A549 (cell line): ENCODE measurements at regions not wholly inside any gene's neighbourhood (a gene's known extent, or its start where the extent isn't known, plus 50 kb on each side); places are given as distances from the start of the nearest gene placed in this dataset.

Source experiments
- ATAC-seq, 2 experiments: fragments of 200-7000 bp in 1 of 2; fragments of >200 bp in 1 of 2; cut with Nextera tagmentation in 1 of 2; cut with Tn5 transposase in 1 of 2; 3 replicates each; pipeline versions ENCODE4 v1.8.0 to v1.9.1; 2018 to 2020; ENCODE audit warnings: mild to moderate bottlenecking in 1 of 2, moderate library complexity in 1 of 2
- CTCF ChIA-PET: fragments of 300-600 bp; sonication (Branson Sonifier 250); formaldehyde crosslinking; extraction: SDS; loops from one replicate; lab custom pipeline; 2021; ENCODE audit warnings: antibody characterized with exemption, inconsistent platforms; lab: Yijun Ruan, JAX
- POLR2A ChIA-PET: fragments of 350-600 bp; formaldehyde crosslinking; extraction: SDS; loops from one replicate; lab custom pipeline; 2021; ENCODE audit warnings: antibody characterized with exemption, inconsistent platforms; lab: Yijun Ruan, JAX
- DNase-seq, 2 experiments: peaks; one replicate each; pipeline versions ENCODE4 v3.0.0 to v3.0.0-alpha.2; 2011 to 2016; ENCODE audit warnings: low read depth in 1 of 2, low spot score in 1 of 2
- FAIRE-seq: peaks from 2 replicates; lab custom pipeline; 2011; peaks lifted over from hg19 to GRCh38; lab: Jason Lieb, UNC
- H3K27ac ChIP-seq, 2 experiments: fragments of >200 bp; sonication (Bioruptor Twin); formaldehyde crosslinking; 3 replicates each; pipeline ENCODE4 v1.5.1; 2016 to 2017
- H3K4me1 ChIP-seq: fragments of >200 bp; sonication (Bioruptor Twin); formaldehyde crosslinking; 3 replicates; pipeline ENCODE4 v1.6.1; 2016
- H3K4me2 ChIP-seq: fragments of >200 bp; sonication (Bioruptor Twin); formaldehyde crosslinking; 3 replicates; pipeline ENCODE4 v1.6.1; 2016
- H3K4me3 ChIP-seq: fragments of >200 bp; sonication (Bioruptor Twin); formaldehyde crosslinking; 3 replicates; pipeline ENCODE4 v1.5.1; 2016
- H3K9me3 ChIP-seq: fragments of >200 bp; sonication (Bioruptor Twin); formaldehyde crosslinking; 3 replicates; pipeline ENCODE4 v1.6.1; 2016
- CBX8 ChIP-seq: fragments of 200-600 bp; sonication (generic); IDR thresholded peaks from 2 replicates; pipeline ENCODE4 v1.6.1; 2016
- CHD2 ChIP-seq: fragments of 150-350 bp; IDR thresholded peaks from 2 replicates; pipeline ENCODE4 v1.6.1; 2014; ENCODE audit warnings: low read length; ENCODE audit not compliant: partially characterized antibody
- EHF ChIP-seq: fragments of 250-450 bp; sonication (Bioruptor Pico); IDR thresholded peaks from 2 replicates; pipeline ENCODE4 v1.5.0; 2020; ENCODE audit warnings: mild to moderate bottlenecking
- EHMT2 ChIP-seq: fragments of 200-600 bp; sonication (generic); IDR thresholded peaks from 2 replicates; pipeline ENCODE4 v1.6.1; 2016; ENCODE audit warnings: antibody characterized with exemption, low read depth, mild to moderate bottlenecking, moderate library complexity
- FOSL2 ChIP-seq, 2 experiments: fragments of 450-650 bp in 1 of 2; fragments of >200 bp in 1 of 2; sonication (Bioruptor Twin) in 1 of 2; formaldehyde crosslinking; IDR thresholded peaks; 2 replicates each; pipeline versions ENCODE4 v1.5.0 to v1.6.1; 2016 to 2020; ENCODE audit warnings: mild to moderate bottlenecking in 1 of 2, moderate library complexity in 1 of 2
- HDAC2 ChIP-seq: fragments of 200-600 bp; sonication (generic); IDR thresholded peaks from 2 replicates; pipeline ENCODE4 v1.6.1; 2016
- HEYL ChIP-seq: fragments of 250-450 bp; sonication (Bioruptor Pico); IDR thresholded peaks from 2 replicates; pipeline ENCODE4 v1.8.0; 2021; ENCODE audit warnings: mild to moderate bottlenecking, moderate library complexity
- HOXB13 ChIP-seq: fragments of 250-450 bp; sonication (Bioruptor Pico); IDR thresholded peaks from 2 replicates; pipeline ENCODE4 v1.5.0; 2020; ENCODE audit warnings: low read depth, mild to moderate bottlenecking, moderate library complexity
- JUNB ChIP-seq: fragments of >200 bp; sonication (Bioruptor Twin); formaldehyde crosslinking; IDR thresholded peaks from 2 replicates; pipeline ENCODE4 v1.6.1; 2016
- MAFK ChIP-seq: fragments of 450-650 bp; IDR thresholded peaks from 2 replicates; pipeline ENCODE4 v1.6.1; 2014; ENCODE audit not compliant: partially characterized antibody
- POLR2A ChIP-seq: IDR thresholded peaks from 2 replicates; pipeline ENCODE4 v1.6.1; 2012; ENCODE audit warnings: mild to moderate bottlenecking, low read length
- POLR2AphosphoS2 ChIP-seq: conservative IDR thresholded peaks from 2 replicates; pipeline ENCODE4 v1.6.1; 2012; ENCODE audit warnings: low read length, improper control_type of control experiment, inconsistent platforms
- RAD21 ChIP-seq, 2 experiments: fragments of >200 bp in 1 of 2; sonication (Bioruptor Twin) in 1 of 2; formaldehyde crosslinking in 1 of 2; IDR thresholded peaks in 1 of 2; conservative IDR thresholded peaks in 1 of 2; 2 replicates in 1 of 2; 3 replicates in 1 of 2; pipeline ENCODE4 v1.6.1; 2012 to 2018; ENCODE audit warnings: inconsistent platforms in 1 of 2
- RARB ChIP-seq: fragments of 250-450 bp; sonication (Bioruptor Pico); IDR thresholded peaks from 2 replicates; pipeline ENCODE4 v1.8.0; 2021; ENCODE audit warnings: mild to moderate bottlenecking, moderate library complexity
- SMC3 ChIP-seq: fragments of >200 bp; sonication (Bioruptor Twin); formaldehyde crosslinking; IDR thresholded peaks from 3 replicates; pipeline ENCODE4 v1.6.1; 2018; ENCODE audit warnings: inconsistent platforms
- TFCP2L1 ChIP-seq: fragments of 250-450 bp; sonication (Bioruptor Pico); IDR thresholded peaks from 2 replicates; pipeline ENCODE4 v1.5.0; 2021; ENCODE audit warnings: mild to moderate bottlenecking
- TP53 ChIP-seq: fragments of 250-450 bp; sonication (Bioruptor Pico); IDR thresholded peaks from 2 replicates; pipeline ENCODE4 v1.5.0; 2021; ENCODE audit warnings: mild to moderate bottlenecking, moderate library complexity
- ZC3H11A ChIP-seq: fragments of 450-650 bp; IDR thresholded peaks from 2 replicates; pipeline ENCODE4 v1.6.1; 2014; ENCODE audit warnings: antibody characterized with exemption, mild to moderate bottlenecking
- ZFP36 ChIP-seq: fragments of 450-650 bp; IDR thresholded peaks from 2 replicates; pipeline ENCODE4 v1.6.1; 2014; ENCODE audit warnings: borderline replicate concordance; ENCODE audit not compliant: partially characterized antibody
- WGBS: methylation state at CpG from one replicate; pipeline ENCODE4 v1.1.6; 2017; ENCODE audit errors: missing lambda C conversion rate; 5-methylcytosine and 5-hydroxymethylcytosine counted together
- TF ChIP-seq, protein P1 (sequence below): fragments of >200 bp; sonication (Bioruptor Twin); formaldehyde crosslinking; IDR thresholded peaks from 3 replicates; pipeline ENCODE4 v1.6.1; 2016
- TF ChIP-seq, protein P2 (sequence below): fragments of 450-650 bp; IDR thresholded peaks from 2 replicates; pipeline ENCODE4 v1.6.1; 2014; ENCODE audit warnings: antibody characterized with exemption
- TF ChIP-seq, protein P3 (sequence below): fragments of 250-450 bp; sonication (Bioruptor Pico); IDR thresholded peaks from 2 replicates; pipeline ENCODE4 v1.5.0; 2021; ENCODE audit warnings: mild to moderate bottlenecking, moderate library complexity, borderline replicate concordance
- TF ChIP-seq, protein P4 (sequence below): fragments of 200-600 bp; sonication (generic); IDR thresholded peaks from 2 replicates; pipeline ENCODE4 v1.6.1; 2016; ENCODE audit warnings: antibody characterized with exemption, mild to moderate bottlenecking, moderate library complexity
- TF ChIP-seq, protein P5 (sequence below): IDR thresholded peaks from 2 replicates; pipeline ENCODE4 v1.6.1; 2012
- TF ChIP-seq, protein P6 (sequence below): IDR thresholded peaks from 2 replicates; pipeline ENCODE4 v1.6.1; 2012

DNA sequence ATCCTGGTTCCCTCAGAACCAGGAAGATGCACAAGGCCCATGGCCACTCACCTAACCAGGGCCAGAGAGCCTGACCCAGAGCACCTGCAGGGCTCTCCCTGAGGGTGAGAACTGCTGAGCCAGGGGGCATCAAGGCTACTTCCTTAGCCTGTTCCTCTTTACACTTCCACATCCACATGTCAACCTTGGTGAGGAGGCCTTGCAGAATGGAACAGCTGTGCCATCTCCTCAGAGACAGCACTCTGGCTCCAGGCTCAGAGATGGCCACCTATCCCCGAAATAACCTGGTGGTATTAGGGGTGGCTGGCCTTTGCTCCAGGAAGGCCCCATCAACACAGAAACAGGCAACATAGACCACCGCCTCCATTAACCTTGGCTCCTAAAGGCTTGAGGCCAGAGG lies 473.0 kb downstream of the RPS24 start:
- Histone ChIP-seq H3K27ac (no peak overlapping the region), H3K4me1 (no peaks in the 10 kb centered on the region), H3K4me2 (no peak overlapping the region), H3K4me3 (no peak overlapping the region), H3K9me3 (no peaks in the 10 kb centered on the region)
- ATAC-seq (no peak), FAIRE-seq (no peak), DNase-seq (no peak)
- 60% methylated on average over 2 of the region's 2 CpGs for WGBS
- ChIA-PET POLR2A (no interaction called here), CTCF (interaction anchor here (0.8 kb wide), 1 partner anchor 43 kb away, joined by 3 read pairs; no protein-coding TSS in a partner anchor)
- no peak for TF ChIP-seq HOXB13 (CRISPR knock-in tag)
- TF ChIP-seq, protein P1, sequence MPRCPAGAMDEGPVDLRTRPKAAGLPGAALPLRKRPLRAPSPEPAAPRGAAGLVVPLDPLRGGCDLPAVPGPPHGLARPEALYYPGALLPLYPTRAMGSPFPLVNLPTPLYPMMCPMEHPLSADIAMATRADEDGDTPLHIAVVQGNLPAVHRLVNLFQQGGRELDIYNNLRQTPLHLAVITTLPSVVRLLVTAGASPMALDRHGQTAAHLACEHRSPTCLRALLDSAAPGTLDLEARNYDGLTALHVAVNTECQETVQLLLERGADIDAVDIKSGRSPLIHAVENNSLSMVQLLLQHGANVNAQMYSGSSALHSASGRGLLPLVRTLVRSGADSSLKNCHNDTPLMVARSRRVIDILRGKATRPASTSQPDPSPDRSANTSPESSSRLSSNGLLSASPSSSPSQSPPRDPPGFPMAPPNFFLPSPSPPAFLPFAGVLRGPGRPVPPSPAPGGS: no peak
- no peak for TF ChIP-seq MAFK
- no peak for TF ChIP-seq RARB
- TF ChIP-seq ZFP36: no peak
- TF ChIP-seq, protein P2, sequence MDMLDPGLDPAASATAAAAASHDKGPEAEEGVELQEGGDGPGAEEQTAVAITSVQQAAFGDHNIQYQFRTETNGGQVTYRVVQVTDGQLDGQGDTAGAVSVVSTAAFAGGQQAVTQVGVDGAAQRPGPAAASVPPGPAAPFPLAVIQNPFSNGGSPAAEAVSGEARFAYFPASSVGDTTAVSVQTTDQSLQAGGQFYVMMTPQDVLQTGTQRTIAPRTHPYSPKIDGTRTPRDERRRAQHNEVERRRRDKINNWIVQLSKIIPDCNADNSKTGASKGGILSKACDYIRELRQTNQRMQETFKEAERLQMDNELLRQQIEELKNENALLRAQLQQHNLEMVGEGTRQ: no peak
- TF ChIP-seq, protein P3, sequence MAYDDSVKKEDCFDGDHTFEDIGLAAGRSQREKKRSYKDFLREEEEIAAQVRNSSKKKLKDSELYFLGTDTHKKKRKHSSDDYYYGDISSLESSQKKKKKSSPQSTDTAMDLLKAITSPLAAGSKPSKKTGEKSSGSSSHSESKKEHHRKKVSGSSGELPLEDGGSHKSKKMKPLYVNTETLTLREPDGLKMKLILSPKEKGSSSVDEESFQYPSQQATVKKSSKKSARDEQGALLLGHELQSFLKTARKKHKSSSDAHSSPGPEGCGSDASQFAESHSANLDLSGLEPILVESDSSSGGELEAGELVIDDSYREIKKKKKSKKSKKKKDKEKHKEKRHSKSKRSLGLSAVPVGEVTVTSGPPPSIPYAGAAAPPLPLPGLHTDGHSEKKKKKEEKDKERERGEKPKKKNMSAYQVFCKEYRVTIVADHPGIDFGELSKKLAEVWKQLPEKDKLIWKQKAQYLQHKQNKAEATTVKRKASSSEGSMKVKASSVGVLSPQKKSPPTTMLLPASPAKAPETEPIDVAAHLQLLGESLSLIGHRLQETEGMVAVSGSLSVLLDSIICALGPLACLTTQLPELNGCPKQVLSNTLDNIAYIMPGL: no peak
- no peak for TF ChIP-seq HEYL
- no peak for TF ChIP-seq CBX8
- TF ChIP-seq, protein P4, sequence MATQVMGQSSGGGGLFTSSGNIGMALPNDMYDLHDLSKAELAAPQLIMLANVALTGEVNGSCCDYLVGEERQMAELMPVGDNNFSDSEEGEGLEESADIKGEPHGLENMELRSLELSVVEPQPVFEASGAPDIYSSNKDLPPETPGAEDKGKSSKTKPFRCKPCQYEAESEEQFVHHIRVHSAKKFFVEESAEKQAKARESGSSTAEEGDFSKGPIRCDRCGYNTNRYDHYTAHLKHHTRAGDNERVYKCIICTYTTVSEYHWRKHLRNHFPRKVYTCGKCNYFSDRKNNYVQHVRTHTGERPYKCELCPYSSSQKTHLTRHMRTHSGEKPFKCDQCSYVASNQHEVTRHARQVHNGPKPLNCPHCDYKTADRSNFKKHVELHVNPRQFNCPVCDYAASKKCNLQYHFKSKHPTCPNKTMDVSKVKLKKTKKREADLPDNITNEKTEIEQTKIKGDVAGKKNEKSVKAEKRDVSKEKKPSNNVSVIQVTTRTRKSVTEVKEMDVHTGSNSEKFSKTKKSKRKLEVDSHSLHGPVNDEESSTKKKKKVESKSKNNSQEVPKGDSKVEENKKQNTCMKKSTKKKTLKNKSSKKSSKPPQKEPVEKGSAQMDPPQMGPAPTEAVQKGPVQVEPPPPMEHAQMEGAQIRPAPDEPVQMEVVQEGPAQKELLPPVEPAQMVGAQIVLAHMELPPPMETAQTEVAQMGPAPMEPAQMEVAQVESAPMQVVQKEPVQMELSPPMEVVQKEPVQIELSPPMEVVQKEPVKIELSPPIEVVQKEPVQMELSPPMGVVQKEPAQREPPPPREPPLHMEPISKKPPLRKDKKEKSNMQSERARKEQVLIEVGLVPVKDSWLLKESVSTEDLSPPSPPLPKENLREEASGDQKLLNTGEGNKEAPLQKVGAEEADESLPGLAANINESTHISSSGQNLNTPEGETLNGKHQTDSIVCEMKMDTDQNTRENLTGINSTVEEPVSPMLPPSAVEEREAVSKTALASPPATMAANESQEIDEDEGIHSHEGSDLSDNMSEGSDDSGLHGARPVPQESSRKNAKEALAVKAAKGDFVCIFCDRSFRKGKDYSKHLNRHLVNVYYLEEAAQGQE: no peak
- no peak for TF ChIP-seq TP53 (CRISPR knock-in tag)
- TF ChIP-seq RAD21 (conservative IDR thresholded peaks at IDR 0.05 in 1 of 2, IDR thresholded peaks at IDR 0.05 in 1 of 2): no peak

DNA sequence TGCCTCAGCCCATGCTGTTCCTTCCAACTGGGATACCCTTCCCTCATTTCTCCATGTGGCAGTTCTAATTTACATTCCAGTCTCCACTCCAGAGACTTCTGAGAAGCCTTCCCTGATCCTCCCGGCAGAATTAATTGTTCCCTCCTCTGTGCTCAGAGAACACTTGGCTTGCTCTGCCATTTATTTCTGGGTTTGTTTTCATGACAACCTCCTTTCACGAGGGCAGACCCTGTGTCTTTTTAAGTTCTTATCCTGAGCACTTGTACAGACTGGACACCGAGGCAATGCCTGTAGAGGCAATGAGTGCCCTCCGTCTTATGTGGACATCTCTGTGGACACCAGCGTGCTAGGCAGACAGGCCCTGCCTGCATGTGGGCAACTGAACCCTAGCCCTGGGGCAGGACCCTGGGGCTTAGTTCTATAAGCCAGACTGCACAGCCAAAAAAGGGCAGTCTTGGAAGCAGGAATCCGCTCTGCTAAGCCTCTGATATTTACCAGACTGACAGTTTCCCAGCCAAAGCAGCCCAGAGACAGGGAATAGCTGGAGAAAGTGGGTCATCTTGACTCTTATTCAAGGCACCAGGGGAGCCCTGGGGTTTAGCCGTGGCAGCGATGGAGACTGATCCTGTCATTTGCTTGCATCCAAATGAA lies 474.0 kb downstream of the RPS24 start:
- ChIA-PET CTCF (interaction anchor here (1.2 to 1.7 kb wide), 2 partner anchors 30 to 38 kb away, joined by 3 read pairs; no protein-coding TSS in a partner anchor), POLR2A (no interaction called here)
- 69% methylated on average over 8 of the region's 8 CpGs for WGBS
- H3K4me2 ChIP-seq: no peak overlapping the region
- FAIRE-seq (no peak), ATAC-seq (no peak), DNase-seq (no peak)
- no peak overlapping the region for H3K4me3 ChIP-seq
- H3K9me3 ChIP-seq: no peaks in the 10 kb centered on the region
- no peaks in the 10 kb centered on the region for H3K4me1 ChIP-seq
- no peak for TF ChIP-seq ZC3H11A
- TF ChIP-seq TP53 (CRISPR knock-in tag): no peak
- TF ChIP-seq SMC3: no peak
- no peak for TF ChIP-seq EHF (CRISPR knock-in tag)
- no peak for TF ChIP-seq CBX8
- TF ChIP-seq EHMT2: no peak
- TF ChIP-seq, protein P5, sequence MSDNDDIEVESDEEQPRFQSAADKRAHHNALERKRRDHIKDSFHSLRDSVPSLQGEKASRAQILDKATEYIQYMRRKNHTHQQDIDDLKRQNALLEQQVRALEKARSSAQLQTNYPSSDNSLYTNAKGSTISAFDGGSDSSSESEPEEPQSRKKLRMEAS: no peak
- TF ChIP-seq, protein P4: no peak
- no peak for TF ChIP-seq TFCP2L1 (CRISPR knock-in tag)
- no peak for TF ChIP-seq FOSL2 (IDR thresholded peaks at IDR 0.05)
- no peak for TF ChIP-seq FOSL2 (CRISPR knock-in tag; IDR thresholded peaks at IDR 0.05)
- TF ChIP-seq HDAC2: no peak
- TF ChIP-seq POLR2A: no peak
- no peak for TF ChIP-seq JUNB
- TF ChIP-seq CHD2: no peak
- TF ChIP-seq, protein P6, sequence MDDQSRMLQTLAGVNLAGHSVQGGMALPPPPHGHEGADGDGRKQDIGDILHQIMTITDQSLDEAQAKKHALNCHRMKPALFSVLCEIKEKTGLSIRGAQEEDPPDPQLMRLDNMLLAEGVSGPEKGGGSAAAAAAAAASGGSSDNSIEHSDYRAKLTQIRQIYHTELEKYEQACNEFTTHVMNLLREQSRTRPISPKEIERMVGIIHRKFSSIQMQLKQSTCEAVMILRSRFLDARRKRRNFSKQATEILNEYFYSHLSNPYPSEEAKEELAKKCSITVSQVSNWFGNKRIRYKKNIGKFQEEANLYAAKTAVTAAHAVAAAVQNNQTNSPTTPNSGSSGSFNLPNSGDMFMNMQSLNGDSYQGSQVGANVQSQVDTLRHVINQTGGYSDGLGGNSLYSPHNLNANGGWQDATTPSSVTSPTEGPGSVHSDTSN: no peak
- no peak for TF ChIP-seq POLR2AphosphoS2
- no peak overlapping the region for H3K27ac ChIP-seq
